ENCODE measurements at regions not wholly inside any gene's neighbourhood (a gene's known extent, or its start where the extent isn't known, plus 50 kb on each side); places are given as distances from the start of the nearest gene placed in this dataset.
"Not testable (repeated sequence)": the region's sequence is repeated elsewhere in the genome, so short reads cannot be mapped to it uniquely, and the experiment has no call there.

DNA sequence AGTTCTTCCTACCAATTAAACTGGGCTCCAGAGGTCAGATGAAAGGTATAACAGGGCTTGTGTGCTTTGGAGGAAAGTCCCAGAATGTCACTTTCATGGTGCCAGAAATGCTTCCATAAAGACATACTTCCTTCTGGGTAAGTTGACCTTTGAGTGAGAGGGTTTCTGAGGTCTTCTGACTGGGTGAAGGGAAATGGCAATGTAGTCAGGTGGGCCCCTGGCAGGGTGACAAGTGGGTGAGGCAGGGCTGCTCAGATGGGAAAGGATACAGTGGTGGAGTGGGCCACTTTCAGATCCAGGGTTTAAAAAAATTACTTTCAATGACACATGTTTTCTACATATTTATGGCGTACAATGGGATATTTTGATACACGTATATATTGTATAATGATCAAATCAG lies 136.5 kb upstream of the PITX1 start:
- Histone ChIP-seq H3K36me3 (replicated peaks; ENCODE audit: insufficient read depth, low read length) (no peaks in the 10 kb centered on the region), H4K20me1 (ENCODE audit: insufficient read depth, low read length) (no peaks in the 10 kb centered on the region), H3K9ac (ENCODE audit: low read length) (no peak overlapping the region), H3F3A (ENCODE audit: insufficient read depth, low read length) (no peaks in the 10 kb centered on the region), H3K4me2 (ENCODE audit: low read depth, low read length) (no peak overlapping the region), H3K4me3 (ENCODE audit: low read length) (no peak overlapping the region), H3K4me1 (ENCODE audit: low read length) (no peaks in the 10 kb centered on the region), H3K9me2 (replicated peaks; ENCODE audit: insufficient read depth, low read length) (no peaks in the 10 kb centered on the region), H2AFZ (ENCODE audit: low read length) (no peak overlapping the region), H3K27me3 (replicated peaks; ENCODE audit: insufficient read depth, low read length) (no peaks in the 10 kb centered on the region), H3K79me2 (ENCODE audit: low read length) (no peaks in the 10 kb centered on the region), H3K9me3 (replicated peaks; ENCODE audit: insufficient read depth, low read length) (no peaks in the 10 kb centered on the region), H3K27ac (ENCODE audit: low read length) (no peak overlapping the region)
- TF ChIP-seq EZH2phosphoT487 (IDR thresholded peaks at IDR 0.05; ENCODE audit: low read length) (no peak), EZH2 (optimal IDR thresholded peaks at IDR 0.05; ENCODE audit: low read depth, low read length) (no peak)
- TF ChIP-seq, protein P1, sequence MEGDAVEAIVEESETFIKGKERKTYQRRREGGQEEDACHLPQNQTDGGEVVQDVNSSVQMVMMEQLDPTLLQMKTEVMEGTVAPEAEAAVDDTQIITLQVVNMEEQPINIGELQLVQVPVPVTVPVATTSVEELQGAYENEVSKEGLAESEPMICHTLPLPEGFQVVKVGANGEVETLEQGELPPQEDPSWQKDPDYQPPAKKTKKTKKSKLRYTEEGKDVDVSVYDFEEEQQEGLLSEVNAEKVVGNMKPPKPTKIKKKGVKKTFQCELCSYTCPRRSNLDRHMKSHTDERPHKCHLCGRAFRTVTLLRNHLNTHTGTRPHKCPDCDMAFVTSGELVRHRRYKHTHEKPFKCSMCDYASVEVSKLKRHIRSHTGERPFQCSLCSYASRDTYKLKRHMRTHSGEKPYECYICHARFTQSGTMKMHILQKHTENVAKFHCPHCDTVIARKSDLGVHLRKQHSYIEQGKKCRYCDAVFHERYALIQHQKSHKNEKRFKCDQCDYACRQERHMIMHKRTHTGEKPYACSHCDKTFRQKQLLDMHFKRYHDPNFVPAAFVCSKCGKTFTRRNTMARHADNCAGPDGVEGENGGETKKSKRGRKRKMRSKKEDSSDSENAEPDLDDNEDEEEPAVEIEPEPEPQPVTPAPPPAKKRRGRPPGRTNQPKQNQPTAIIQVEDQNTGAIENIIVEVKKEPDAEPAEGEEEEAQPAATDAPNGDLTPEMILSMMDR (IDR thresholded peaks at IDR 0.05; ENCODE audit: low read length), result no peak
- DNase-seq, result no peak

DNA sequence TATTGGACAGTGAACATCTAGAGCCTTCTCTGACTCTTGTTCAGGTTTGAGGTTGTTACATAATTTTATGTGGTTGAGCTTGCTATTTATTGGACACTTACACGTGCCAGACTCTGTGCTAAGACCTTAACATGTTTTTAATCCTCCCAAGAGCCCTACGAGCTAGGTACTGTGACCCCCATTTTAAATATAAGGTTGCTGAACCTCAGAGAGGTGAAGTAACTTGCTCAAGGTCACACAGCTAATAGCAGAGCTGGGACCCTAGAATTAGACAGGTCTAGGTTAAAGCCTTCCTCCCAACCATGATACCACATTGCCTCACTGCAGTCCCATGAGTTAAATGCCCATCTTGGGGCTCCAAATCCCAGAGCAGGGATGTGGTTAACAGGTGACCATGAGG lies 135.7 kb upstream of the PITX1 start:
- no peaks in the 10 kb centered on the region for H4K20me1 ChIP-seq (ENCODE audit: insufficient read depth, low read length)
- no peaks in the 10 kb centered on the region for H3K9me3 ChIP-seq (replicated peaks; ENCODE audit: insufficient read depth, low read length)
- H2AFZ ChIP-seq (ENCODE audit: low read length), result no peak overlapping the region
- no peaks in the 10 kb centered on the region for H3K36me3 ChIP-seq (replicated peaks; ENCODE audit: insufficient read depth, low read length)
- H3K79me2 ChIP-seq (ENCODE audit: low read length), result no peaks in the 10 kb centered on the region
- no peak overlapping the region for H3K4me2 ChIP-seq (ENCODE audit: low read depth, low read length)
- TF ChIP-seq EZH2phosphoT487 (IDR thresholded peaks at IDR 0.05; ENCODE audit: low read length) (no peak), EZH2 (optimal IDR thresholded peaks at IDR 0.05; ENCODE audit: low read depth, low read length) (no peak)
- TF ChIP-seq, protein P1 (IDR thresholded peaks at IDR 0.05; ENCODE audit: low read length), result no peak
- H3K4me1 ChIP-seq (ENCODE audit: low read length), result no peaks in the 10 kb centered on the region
- H3K4me3 ChIP-seq (ENCODE audit: low read length), result no peak overlapping the region
- DNase-seq, result no peak
- H3K27me3 ChIP-seq (replicated peaks; ENCODE audit: insufficient read depth, low read length), result no peaks in the 10 kb centered on the region
- no peaks in the 10 kb centered on the region for H3F3A ChIP-seq (ENCODE audit: insufficient read depth, low read length)
- H3K9me2 ChIP-seq (replicated peaks; ENCODE audit: insufficient read depth, low read length), result no peaks in the 10 kb centered on the region
- no peak overlapping the region for H3K27ac ChIP-seq (ENCODE audit: low read length)
- H3K9ac ChIP-seq (ENCODE audit: low read length), result no peak overlapping the region

GRCh38 chr5:135167634-135168033 lies 133.6 kb upstream of the PITX1 start:
- Histone ChIP-seq H3K4me3 (ENCODE audit: low read length) (no peak overlapping the region), H3K27ac (ENCODE audit: low read length) (no peak overlapping the region), H3K9me2 (replicated peaks; ENCODE audit: insufficient read depth, low read length) (no peaks in the 10 kb centered on the region), H3F3A (ENCODE audit: insufficient read depth, low read length) (no peaks in the 10 kb centered on the region), H4K20me1 (ENCODE audit: insufficient read depth, low read length) (no peaks in the 10 kb centered on the region), H3K36me3 (replicated peaks; ENCODE audit: insufficient read depth, low read length) (no peaks in the 10 kb centered on the region), H3K79me2 (ENCODE audit: low read length) (no peaks in the 10 kb centered on the region), H3K27me3 (replicated peaks; ENCODE audit: insufficient read depth, low read length) (no peaks in the 10 kb centered on the region), H3K9ac (ENCODE audit: low read length) (no peak overlapping the region), H2AFZ (ENCODE audit: low read length) (no peak overlapping the region), H3K9me3 (replicated peaks; ENCODE audit: insufficient read depth, low read length) (no peaks in the 10 kb centered on the region), H3K4me1 (ENCODE audit: low read length) (no peaks in the 10 kb centered on the region), H3K4me2 (ENCODE audit: low read depth, low read length) (no peak overlapping the region)
- TF ChIP-seq EZH2phosphoT487 (IDR thresholded peaks at IDR 0.05; ENCODE audit: low read length), result no peak
- TF ChIP-seq EZH2 (optimal IDR thresholded peaks at IDR 0.05; ENCODE audit: low read depth, low read length), result no peak
- TF ChIP-seq, protein P1 (IDR thresholded peaks at IDR 0.05; ENCODE audit: low read length), result no peak
- no peak for DNase-seq

- not testable (repeated sequence) for H3K79me2 ChIP-seq (ENCODE audit: low read length); DNase-seq; H3K9me3 ChIP-seq (replicated peaks; ENCODE audit: insufficient read depth, low read length); H3K4me1 ChIP-seq (ENCODE audit: low read length); H3K9ac ChIP-seq (ENCODE audit: low read length); H3K27me3 ChIP-seq (replicated peaks; ENCODE audit: insufficient read depth, low read length); H3K4me2 ChIP-seq (ENCODE audit: low read depth, low read length); H3K36me3 ChIP-seq (replicated peaks; ENCODE audit: insufficient read depth, low read length); H4K20me1 ChIP-seq (ENCODE audit: insufficient read depth, low read length); H3K4me3 ChIP-seq (ENCODE audit: low read length); H2AFZ ChIP-seq (ENCODE audit: low read length); H3F3A ChIP-seq (ENCODE audit: insufficient read depth, low read length); H3K9me2 ChIP-seq (replicated peaks; ENCODE audit: insufficient read depth, low read length); H3K27ac ChIP-seq (ENCODE audit: low read length)
These were observed 131.0 kb upstream of the PITX1 start for GRCh38 chr5:135164873-135165614.
